ENCODE measurements at regions not wholly inside any gene's neighbourhood (a gene's known extent, or its start where the extent isn't known, plus 50 kb on each side); places are given as distances from the start of the nearest gene placed in this dataset.

GRCh38 chr2:76633276-76633921, 888.8 kb downstream of the LRRTM4 start:
- H3K27ac ChIP-seq = no peak overlapping the region
- no peaks in the 10 kb centered on the region for H3K4me1 ChIP-seq
- TF ChIP-seq EP300 (IDR thresholded peaks at IDR 0.05) (no peak), POLR2A (IDR thresholded peaks at IDR 0.05) (no peak), CTCF (IDR thresholded peaks at IDR 0.05) (no peak)
- H3K4me3 ChIP-seq = no peak overlapping the region
- peaks cover 0 to 7% (median 0%) of the 10 kb centered on the region in 4 donors for H3K9me3 ChIP-seq
- no peaks in the 10 kb centered on the region for H3K36me3 ChIP-seq
- H3K27me3 ChIP-seq = no peaks in the 10 kb centered on the region
- no peak for DNase-seq (ENCODE audit: low spot score in 2 of 2)
- WGBS, 2 donors = 87 to 89% methylated on average over 3 of the region's 3 CpGs

- H3K36me3 ChIP-seq = no peaks in the 10 kb centered on the region
- H3K27me3 ChIP-seq = no peaks in the 10 kb centered on the region
- TF ChIP-seq CTCF (IDR thresholded peaks at IDR 0.05) = no peak
- TF ChIP-seq POLR2A (IDR thresholded peaks at IDR 0.05) = no peak
- no peak for TF ChIP-seq EP300 (IDR thresholded peaks at IDR 0.05)
- no peaks in the 10 kb centered on the region for H3K4me1 ChIP-seq
- peaks cover 0 to 8% (median 0%) of the 10 kb centered on the region in 4 donors for H3K9me3 ChIP-seq
- no peak overlapping the region for H3K4me3 ChIP-seq
- no peak overlapping the region for H3K27ac ChIP-seq
- no peak for DNase-seq (ENCODE audit: low spot score in 2 of 2)
- WGBS, 2 donors = 79 to 87% methylated on average over 3 of the region's 3 CpGs
These were observed 897.1 kb downstream of the LRRTM4 start for GRCh38 chr2:76625101-76625500.

GRCh38 chr2:76613330-76613729, 902.6 kb upstream of the GCFC2 start:
- Histone ChIP-seq H3K4me1 (no peaks in the 10 kb centered on the region), H3K27me3 (no peaks in the 10 kb centered on the region), H3K27ac (no peak overlapping the region), H3K36me3 (no peaks in the 10 kb centered on the region), H3K4me3 (no peak overlapping the region), H3K9me3 (no peaks in the 10 kb centered on the region)
- DNase-seq (ENCODE audit: low spot score in 2 of 2) = no peak
- TF ChIP-seq POLR2A (IDR thresholded peaks at IDR 0.05) (no peak), CTCF (IDR thresholded peaks at IDR 0.05) (no peak), EP300 (IDR thresholded peaks at IDR 0.05) (no peak)

GRCh38 chr2:76612764-76613163, 902.0 kb upstream of the GCFC2 start:
- Histone ChIP-seq H3K9me3 (no peaks in the 10 kb centered on the region), H3K36me3 (no peaks in the 10 kb centered on the region), H3K27ac (no peak overlapping the region), H3K27me3 (no peaks in the 10 kb centered on the region), H3K4me3 (no peak overlapping the region), H3K4me1 (no peaks in the 10 kb centered on the region)
- 70 to 71% methylated on average over 2 of the region's 2 CpGs for WGBS, 2 donors
- TF ChIP-seq CTCF (IDR thresholded peaks at IDR 0.05) = no peak
- TF ChIP-seq POLR2A (IDR thresholded peaks at IDR 0.05) = no peak
- TF ChIP-seq EP300 (IDR thresholded peaks at IDR 0.05) = no peak
- DNase-seq (ENCODE audit: low spot score in 2 of 2) = no peak

GRCh38 chr2:76610451-76610850, 899.7 kb upstream of the GCFC2 start:
- WGBS, 2 donors = 62 to 65% methylated on average over 3 of the region's 3 CpGs
- H3K27ac ChIP-seq = no peak overlapping the region
- TF ChIP-seq POLR2A (IDR thresholded peaks at IDR 0.05) (no peak), CTCF (IDR thresholded peaks at IDR 0.05) (no peak), EP300 (IDR thresholded peaks at IDR 0.05) (no peak)

More at GRCh38 chr2:76610451-76610850, 899.7 kb upstream of the GCFC2 start:
- Histone ChIP-seq H3K4me1 (no peaks in the 10 kb centered on the region), H3K4me3 (no peak overlapping the region), H3K9me3 (no peaks in the 10 kb centered on the region), H3K27me3 (no peaks in the 10 kb centered on the region), H3K36me3 (no peaks in the 10 kb centered on the region)
- DNase-seq (ENCODE audit: low spot score in 2 of 2) = no peak
